ENCODE measurements at regions not wholly inside any gene's neighbourhood (a gene's known extent, or its start where the extent isn't known, plus 50 kb on each side); places are given as distances from the start of the nearest gene placed in this dataset.

- no peak for TF ChIP-seq FOXJ3 (CRISPR knock-in tag; IDR thresholded peaks at IDR 0.05)
These were observed 1373.8 kb upstream of the GOT2 start (continued) for GRCh38 chr16:60107871-60108270.

DNA sequence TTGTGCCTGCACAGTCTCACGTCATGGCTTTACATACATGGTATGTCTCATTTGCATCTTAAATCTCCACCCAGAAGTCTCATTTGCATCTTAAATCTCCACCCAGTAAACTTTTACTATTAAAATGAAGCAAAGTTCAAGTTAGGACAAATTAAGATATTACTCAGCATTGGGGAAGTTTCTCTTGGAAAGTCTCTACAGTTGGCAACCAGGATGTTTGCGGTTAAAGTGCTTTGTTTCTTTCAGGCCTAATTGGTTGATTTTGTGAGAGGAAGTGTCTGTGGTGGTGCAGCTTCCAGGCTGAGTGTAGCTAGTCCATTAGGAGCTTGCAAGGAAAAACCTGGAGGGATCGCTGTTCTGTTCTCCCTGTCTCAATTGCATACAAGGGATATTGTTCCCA is 1373.3 kb upstream of the GOT2 start:
- 23% methylated on average over 3 of the region's 3 CpGs for WGBS (ENCODE audit: low lambda C conversion rate)

DNA sequence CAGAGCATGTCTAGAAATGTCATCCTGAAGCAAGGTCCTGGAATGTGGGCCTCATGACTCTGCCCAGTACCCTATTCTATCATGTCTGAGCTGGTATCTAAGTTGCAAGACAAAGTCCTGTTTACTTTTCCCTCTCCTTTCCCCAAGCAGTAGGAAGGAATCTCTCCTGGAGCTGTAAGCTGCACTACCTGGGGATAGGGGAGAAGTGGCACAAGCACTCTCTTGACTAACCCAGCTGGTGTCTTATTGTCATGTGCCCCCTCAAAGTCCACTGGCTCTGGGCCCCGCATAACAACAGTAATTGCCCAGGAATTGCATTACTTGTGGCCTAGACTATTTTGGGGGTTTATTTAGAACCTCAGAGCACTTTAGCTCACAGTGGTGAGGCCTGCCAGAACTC is 1366.3 kb upstream of the GOT2 start:
- Histone ChIP-seq H3K9me3 (no peaks in the 10 kb centered on the region), H3K27me3 (ENCODE audit: insufficient read depth) (no peaks in the 10 kb centered on the region), H3K27ac (ENCODE audit: low read depth in 2 of 2, low read length in 1 of 2) (no peak overlapping the region), H2AFZ (ENCODE audit: low read depth) (no peak overlapping the region), H3K4me3 (ENCODE audit: low read depth in 2 of 2, low read length in 1 of 2) (no peak overlapping the region), H3K9ac (no peak overlapping the region), H3F3A (replicated peaks; ENCODE audit: insufficient read depth) (no peaks in the 10 kb centered on the region), H3K36me3 (replicated peaks in 1 of 2; ENCODE audit: control insufficient read depth in 1 of 2, insufficient read depth in 2 of 2, low read length in 1 of 2) (no peaks in the 10 kb centered on the region), H3K4me2 (no peak overlapping the region), H3K79me2 (ENCODE audit: insufficient read depth) (no peaks in the 10 kb centered on the region), H3K4me1 (ENCODE audit: control insufficient read depth in 1 of 2, insufficient read depth in 2 of 2, low read depth in 1 of 2, low read length in 1 of 2) (no peaks in the 10 kb centered on the region), H3K9me2 (no peaks in the 10 kb centered on the region), H4K20me1 (ENCODE audit: insufficient read depth) (no peaks in the 10 kb centered on the region)
- TF ChIP-seq SMC3 (IDR thresholded peaks at IDR 0.05; ENCODE audit: low read depth, low read length) = no peak
- no peak for TF ChIP-seq USF1 (IDR thresholded peaks at IDR 0.05; ENCODE audit: borderline replicate concordance, low read depth)
- no peak for TF ChIP-seq FOSL2 (IDR thresholded peaks at IDR 0.05; ENCODE audit: borderline replicate concordance, low read depth)
- TF ChIP-seq MEF2A (IDR thresholded peaks at IDR 0.05; ENCODE audit: borderline replicate concordance, low read depth) = no peak
- TF ChIP-seq YY1 (IDR thresholded peaks at IDR 0.05; ENCODE audit: low read depth) = no peak
- ChIA-PET CTCF (no interaction called here), POLR2A (no interaction called here)
- WGBS (ENCODE audit: low lambda C conversion rate) = 0% methylated on average over 1 of the region's 1 CpG
- no peak for DNase-seq

More for the DNA sequence above, 1373.3 kb upstream of the GOT2 start:
- Histone ChIP-seq H4K20me1 (ENCODE audit: insufficient read depth) (no peaks in the 10 kb centered on the region), H3K36me3 (replicated peaks in 1 of 2; ENCODE audit: control insufficient read depth in 1 of 2, insufficient read depth in 2 of 2, low read length in 1 of 2) (no peaks in the 10 kb centered on the region), H3K4me2 (no peak overlapping the region), H3K9me2 (0 out of 2 replicates have a peak, but pooled peaks cover 3% of the 10 kb centered on the region), H3K9me3 (no peaks in the 10 kb centered on the region), H3K9ac (no peak overlapping the region), H3K27ac (ENCODE audit: low read depth in 2 of 2, low read length in 1 of 2) (no peak overlapping the region), H3K79me2 (ENCODE audit: insufficient read depth) (no peaks in the 10 kb centered on the region), H2AFZ (ENCODE audit: low read depth) (no peak overlapping the region), H3F3A (replicated peaks; ENCODE audit: insufficient read depth) (no peaks in the 10 kb centered on the region), H3K4me1 (ENCODE audit: control insufficient read depth in 1 of 2, insufficient read depth in 2 of 2, low read depth in 1 of 2, low read length in 1 of 2) (no peaks in the 10 kb centered on the region), H3K4me3 (ENCODE audit: low read depth in 2 of 2, low read length in 1 of 2) (no peak overlapping the region), H3K27me3 (ENCODE audit: insufficient read depth) (no peaks in the 10 kb centered on the region)
- DNase-seq = no peak
- ChIA-PET POLR2A (interaction anchor here (0.6 kb wide), 1 partner anchor 55 kb away, joined by 3 read pairs; no protein-coding TSS in a partner anchor), CTCF (no interaction called here)
- no peak for TF ChIP-seq YY1 (IDR thresholded peaks at IDR 0.05; ENCODE audit: low read depth)
- no peak for TF ChIP-seq USF2 (IDR thresholded peaks at IDR 0.05; ENCODE audit: borderline replicate concordance, low read depth, low read length)

DNA sequence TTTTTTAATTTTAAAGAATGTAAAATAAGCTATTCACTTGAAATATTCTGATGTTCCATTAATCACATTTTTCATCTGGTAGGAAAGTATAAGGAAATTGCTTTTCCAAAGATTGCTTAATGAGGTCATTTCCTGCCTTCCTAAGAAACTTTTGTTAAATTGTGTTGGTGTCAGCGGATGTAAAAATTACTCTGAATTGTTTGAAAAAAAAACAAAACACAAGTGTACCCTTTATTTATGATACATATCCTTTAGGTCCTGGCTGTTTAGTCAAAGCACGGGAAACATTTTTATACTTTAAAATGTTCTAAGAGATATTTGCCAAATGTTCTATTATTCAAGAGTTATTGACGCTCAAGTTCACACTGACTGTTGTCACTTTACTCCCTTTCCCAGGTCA is 1357.4 kb upstream of the GOT2 start:
- Histone ChIP-seq H3K4me3 (ENCODE audit: low read depth in 2 of 2, low read length in 1 of 2) (no peak overlapping the region), H3K36me3 (replicated peaks in 1 of 2; ENCODE audit: control insufficient read depth in 1 of 2, insufficient read depth in 2 of 2, low read length in 1 of 2) (no peaks in the 10 kb centered on the region), H3K9ac (no peak overlapping the region), H3F3A (replicated peaks; ENCODE audit: insufficient read depth) (no peaks in the 10 kb centered on the region), H3K27me3 (ENCODE audit: insufficient read depth) (no peaks in the 10 kb centered on the region), H4K20me1 (ENCODE audit: insufficient read depth) (no peaks in the 10 kb centered on the region), H3K79me2 (ENCODE audit: insufficient read depth) (no peaks in the 10 kb centered on the region), H2AFZ (ENCODE audit: low read depth) (no peak overlapping the region), H3K9me2 (no peaks in the 10 kb centered on the region), H3K4me1 (ENCODE audit: control insufficient read depth in 1 of 2, insufficient read depth in 2 of 2, low read depth in 1 of 2, low read length in 1 of 2) (no peaks in the 10 kb centered on the region), H3K27ac (ENCODE audit: low read depth in 2 of 2, low read length in 1 of 2) (no peak overlapping the region), H3K9me3 (no peaks in the 10 kb centered on the region), H3K4me2 (no peak overlapping the region)
- TF ChIP-seq USF2 (IDR thresholded peaks at IDR 0.05; ENCODE audit: borderline replicate concordance, low read depth, low read length) (no peak), YY1 (IDR thresholded peaks at IDR 0.05; ENCODE audit: low read depth) (no peak), GABPA (IDR thresholded peaks at IDR 0.05; ENCODE audit: low read depth) (no peak), RAD21 (IDR thresholded peaks at IDR 0.05; ENCODE audit: low read length) (no peak), PBX3 (IDR thresholded peaks at IDR 0.05) (no peak), EP300 (IDR thresholded peaks at IDR 0.05; ENCODE audit: borderline replicate concordance in 1 of 2, low read depth in 1 of 2, low read length in 1 of 2) (no peak)
- 53% methylated on average over 3 of the region's 3 CpGs for WGBS (ENCODE audit: low lambda C conversion rate)
- ChIA-PET POLR2A (no interaction called here), CTCF (no interaction called here)
- DNase-seq = no peak

Data from SK-N-SH (cell line).